Endothelial cell of umbilical vein (primary cell): ENCODE measurements at regions not wholly inside any gene's neighbourhood (a gene's known extent, or its start where the extent isn't known, plus 50 kb on each side); places are given as distances from the start of the nearest gene placed in this dataset.
"Not testable (repeated sequence)": the region's sequence is repeated elsewhere in the genome, so short reads cannot be mapped to it uniquely, and the experiment has no call there.

Experiments used
- BruUV-seq: library from RNA; stranded (reverse); fragments of 400-500 nt; replicated peaks from 2 replicates; lab custom pipeline; 2021; lab: Mats Ljungman, UMichigan
- CTCF ChIA-PET: fragments of 300-600, 350-600 bp; sonication (Branson Sonifier 250); formaldehyde crosslinking; loops from one replicate; lab custom pipeline; 2021; ENCODE audit warnings: antibody characterized with exemption, inconsistent platforms; lab: Charles Lee
- POLR2A ChIA-PET: fragments of 300-600, 350-600 bp; sonication (Branson Sonifier 250); formaldehyde crosslinking; loops from one replicate; lab custom pipeline; 2021; ENCODE audit warnings: antibody characterized with exemption, inconsistent platforms; lab: Charles Lee
- DNase-seq: peaks from one replicate; pipeline ENCODE4 v3.0.0-alpha.2; 2011; ENCODE audit warnings: low read depth, low spot score
- FAIRE-seq: peaks from 2 replicates; lab custom pipeline; 2011; peaks lifted over from hg19 to GRCh38; lab: Jason Lieb, UNC
- H2AFZ ChIP-seq: 2 replicates; pipeline ENCODE4 v1.6.0; 2012; ENCODE audit warnings: low read depth, low read length, control low read depth, inconsistent platforms
- H3K27ac ChIP-seq: 2 replicates; pipeline ENCODE4 v1.5.1; 2011; ENCODE audit warnings: low read depth, mild to moderate bottlenecking, control low read depth, low read length, moderate library complexity; ENCODE audit not compliant: insufficient read depth
- H3K27me3 ChIP-seq, 2 experiments: 2 replicates each; pipeline versions ENCODE4 v1.6.0 to v1.6.1; 2011; ENCODE audit warnings: low read length in 2 of 2, mixed read lengths in 1 of 2; ENCODE audit not compliant: control insufficient read depth in 2 of 2, insufficient read depth in 2 of 2
- H3K36me3 ChIP-seq, 2 experiments: 2 replicates in 1 of 2; 3 replicates in 1 of 2; pipeline ENCODE4 v1.5.1; 2011; ENCODE audit warnings: low read length in 2 of 2, mild to moderate bottlenecking in 1 of 2, moderate library complexity in 1 of 2; ENCODE audit not compliant: control insufficient read depth in 2 of 2, insufficient read depth in 2 of 2; ENCODE audit errors: extremely low read depth in 1 of 2
- H3K4me1 ChIP-seq: 3 replicates; pipeline ENCODE4 v1.5.1; 2011; ENCODE audit warnings: mild to moderate bottlenecking, low read length; ENCODE audit not compliant: control insufficient read depth, insufficient read depth; ENCODE audit errors: extremely low read depth
- H3K4me2 ChIP-seq: 2 replicates; pipeline ENCODE4 v1.6.1; 2011; ENCODE audit warnings: low read length, control low read depth, mixed read lengths; ENCODE audit not compliant: insufficient read depth
- H3K4me3 ChIP-seq, 3 experiments: fragments of 200-600 bp in 1 of 3; sonication (generic), shearing (Covaris generic) in 1 of 3; replicated peaks in 1 of 3; 2 replicates each; pipeline ENCODE4 v1.5.1; 2011 to 2016; ENCODE audit warnings: control low read depth in 3 of 3, low read length in 3 of 3, mild to moderate bottlenecking in 2 of 3, inconsistent platforms in 1 of 3, low read depth in 1 of 3, moderate library complexity in 1 of 3; ENCODE audit not compliant: insufficient read depth in 1 of 3
- H3K79me2 ChIP-seq: 2 replicates; pipeline ENCODE4 v1.6.0; 2012; ENCODE audit warnings: low read length, inconsistent platforms; ENCODE audit not compliant: control insufficient read depth, insufficient read depth
- H3K9ac ChIP-seq: replicated peaks from 2 replicates; pipeline ENCODE3; 2011; ENCODE audit warnings: low read length, control low read depth; ENCODE audit not compliant: insufficient read depth; ENCODE audit errors: extremely low read depth
- H3K9me1 ChIP-seq: replicated peaks from 3 replicates; pipeline ENCODE4 v1.6.0; 2011; ENCODE audit warnings: mild to moderate bottlenecking, low read length; ENCODE audit not compliant: control insufficient read depth, insufficient read depth; ENCODE audit errors: extremely low read depth
- H3K9me3 ChIP-seq: replicated peaks from 2 replicates; pipeline ENCODE4 v1.5.1; 2012; ENCODE audit warnings: low read length, inconsistent platforms; ENCODE audit not compliant: control insufficient read depth, insufficient read depth
- H4K20me1 ChIP-seq: replicated peaks from 2 replicates; pipeline ENCODE3; 2011; ENCODE audit warnings: mild to moderate bottlenecking, low read length; ENCODE audit not compliant: control insufficient read depth, insufficient read depth; ENCODE audit errors: extremely low read depth
- FOS ChIP-seq: IDR thresholded peaks from 2 replicates; pipeline ENCODE4 v1.6.1; 2011; ENCODE audit warnings: mild to moderate bottlenecking, low read length, moderate library complexity, borderline replicate concordance; ENCODE audit not compliant: insufficient read depth
- GATA2 ChIP-seq: IDR thresholded peaks from 2 replicates; pipeline ENCODE4 v1.7.0; 2011; ENCODE audit warnings: low read depth, mild to moderate bottlenecking, moderate library complexity, mixed read lengths, low read length; ENCODE audit not compliant: insufficient read length, insufficient read depth
- MAX ChIP-seq: IDR thresholded peaks from 2 replicates; pipeline ENCODE4 v1.6.1; 2011; ENCODE audit not compliant: insufficient read depth, insufficient read length
- POLR2A ChIP-seq: IDR thresholded peaks from 2 replicates; pipeline ENCODE4 v1.6.1; 2012; ENCODE audit warnings: low read depth, mild to moderate bottlenecking, control low read depth, low read length
- POLR2AphosphoS5 ChIP-seq: IDR thresholded peaks from 2 replicates; pipeline ENCODE4 v1.6.1; 2012; ENCODE audit warnings: low read depth, mild to moderate bottlenecking, control low read depth, low read length, moderate library complexity; ENCODE audit not compliant: insufficient read depth
- dilution Hi-C: fragments of 300-500 bp; cut with MboI; formaldehyde crosslinking; loops from one replicate; pipeline ENCODE4 v1.15.0; 2019; ENCODE audit warnings: low sequenced_read_pairs; ENCODE audit not compliant: extremely low pct_ligation_motif_present
- intact Hi-C: fragments of 100-400 bp; cut with micrococcal nuclease; formaldehyde crosslinking; loops from one replicate; pipeline ENCODE4 v1.10.0; 2022

- H3K4me2 ChIP-seq, H3K9ac ChIP-seq, H3K4me3 ChIP-seq, H2AFZ ChIP-seq, intact Hi-C loops, H3K27ac ChIP-seq, H4K20me1 ChIP-seq, CTCF ChIA-PET, H3K79me2 ChIP-seq, H3K36me3 ChIP-seq, POLR2A ChIA-PET, BruUV-seq, H3K9me3 ChIP-seq, DNase-seq, H3K27me3 ChIP-seq, H3K9me1 ChIP-seq, H3K4me1 ChIP-seq, dilution Hi-C loops: not testable (repeated sequence)
- peak; percentile 53 for FAIRE-seq
Observed at GRCh38 chr15:77889828-77890725, 187.4 kb downstream of the TBC1D2B start.

- POLR2A ChIA-PET, result no interaction called here
- FAIRE-seq (no peak), DNase-seq (no peak)
- intact Hi-C loops, result no loop called here
- no peak overlapping the region for H3K4me3 ChIP-seq
- dilution Hi-C loops, result no loop called here
- H3K4me1 ChIP-seq, result no peaks in the 10 kb centered on the region
- H3K79me2 ChIP-seq, result no peaks in the 10 kb centered on the region
- TF ChIP-seq GATA2 (no peak), MAX (no peak), FOS (no peak), POLR2A (no peak), POLR2AphosphoS5 (no peak)
- no peaks in the 10 kb centered on the region for H3K36me3 ChIP-seq
- CTCF ChIA-PET, result no interaction called here
- no peaks in the 10 kb centered on the region for H3K9me1 ChIP-seq
- no peaks in the 10 kb centered on the region for H3K27me3 ChIP-seq
- no peak overlapping the region for H3K4me2 ChIP-seq
- no peak overlapping the region for H3K27ac ChIP-seq
- no peak overlapping the region for H3K9ac ChIP-seq
- no peak overlapping the region for H2AFZ ChIP-seq
- H3K9me3 ChIP-seq, result no peaks in the 10 kb centered on the region
- no peaks in the 10 kb centered on the region for H4K20me1 ChIP-seq
- no TSS peak for BruUV-seq
Observed at GRCh38 chr15:77889009-77889806, 188.3 kb downstream of the TBC1D2B start.

- H3K27me3 ChIP-seq, POLR2A ChIA-PET, H3K79me2 ChIP-seq, dilution Hi-C loops, FAIRE-seq, BruUV-seq, H3K4me3 ChIP-seq, DNase-seq, H3K4me1 ChIP-seq, H3K36me3 ChIP-seq, intact Hi-C loops, H3K9ac ChIP-seq, H2AFZ ChIP-seq, H3K27ac ChIP-seq, H4K20me1 ChIP-seq, H3K4me2 ChIP-seq, H3K9me1 ChIP-seq, CTCF ChIA-PET, H3K9me3 ChIP-seq: not testable (repeated sequence)
Observed at GRCh38 chr15:77887563-77888429, 189.7 kb downstream of the TBC1D2B start.
